ENCODE measurements at regions not wholly inside any gene's neighbourhood (a gene's known extent, or its start where the extent isn't known, plus 50 kb on each side); places are given as distances from the start of the nearest gene placed in this dataset.

- ATAC-seq (no peak), DNase-seq (no peak)
- H3K9me3 ChIP-seq, result no peaks in the 10 kb centered on the region
- no peak overlapping the region for H3K4me3 ChIP-seq
- no peaks in the 10 kb centered on the region for H3K36me3 ChIP-seq
- H3K27me3 ChIP-seq, result no peaks in the 10 kb centered on the region
- in situ Hi-C loops (cut with MboI; ENCODE audit: low sequenced_read_pairs in 4 of 4) (loop anchor here in 3 of 4 donors (5.0 to 25.0 kb wide), 3 partner anchors 202 to 339 kb away; no protein-coding TSS in a partner anchor), intact Hi-C loops (cut with DNase I; ENCODE audit: low total_unique reads) (loop anchor here (10.0 kb wide), 2 partner anchors 129 to 339 kb away; no protein-coding TSS in a partner anchor)
- peaks cover 8 to 20% of the 10 kb centered on the region in 2 donors for H3K4me1 ChIP-seq
- TF ChIP-seq POLR2A (IDR thresholded peaks at IDR 0.05) (no peak), CTCF (IDR thresholded peaks at IDR 0.05 in 4 of 5, conservative IDR thresholded peaks at IDR 0.05 in 1 of 5) (no peak)
- H3K27ac ChIP-seq, result no peak overlapping the region
Measured at GRCh38 chr18:11514267-11514666, 95.1 kb upstream of the SLC35G4 start.

GRCh38 chr18:11512096-11513025 lies 97.0 kb upstream of the SLC35G4 start:
- Histone ChIP-seq H3K4me3 (no peak overlapping the region), H3K9me3 (no peaks in the 10 kb centered on the region), H3K27ac (peak overlapping the region; percentile 30 to 79 (median 70)), H3K4me1 (peaks cover 8 to 20% of the 10 kb centered on the region in 2 donors), H3K36me3 (no peaks in the 10 kb centered on the region), H3K27me3 (no peaks in the 10 kb centered on the region)
- in situ Hi-C loops (cut with MboI; ENCODE audit: low sequenced_read_pairs in 4 of 4), result loop anchor here in 3 of 4 donors (5.0 to 25.0 kb wide), 3 partner anchors 200 to 338 kb away; no protein-coding TSS in a partner anchor
- DNase-seq, result peak; percentile 41 to 74
- peak; percentile 97 to 98 for ATAC-seq
- intact Hi-C loops (cut with DNase I; ENCODE audit: low total_unique reads), result loop anchor here (2.0 to 10.0 kb wide), 3 partner anchors 128 to 338 kb away; no protein-coding TSS in a partner anchor
- TF ChIP-seq POLR2A (IDR thresholded peaks at IDR 0.05) (no peak), CTCF (IDR thresholded peaks at IDR 0.05 in 4 of 5, conservative IDR thresholded peaks at IDR 0.05 in 1 of 5) (peak in 3 of 5 experiments; percentile 9 to 39 (median 34))

- ATAC-seq (no peak), DNase-seq (no peak)
- in situ Hi-C loops (cut with MboI; ENCODE audit: low sequenced_read_pairs in 4 of 4) (loop anchor here in 3 of 4 donors (5.0 to 25.0 kb wide), 3 partner anchors 199 to 337 kb away; no protein-coding TSS in a partner anchor), intact Hi-C loops (cut with DNase I; ENCODE audit: low total_unique reads) (loop anchor here (2.0 to 10.0 kb wide), 3 partner anchors 127 to 337 kb away; no protein-coding TSS in a partner anchor)
- Histone ChIP-seq H3K9me3 (no peaks in the 10 kb centered on the region), H3K27me3 (no peaks in the 10 kb centered on the region), H3K36me3 (no peaks in the 10 kb centered on the region), H3K4me1 (peaks cover 8 to 20% of the 10 kb centered on the region in 2 donors), H3K4me3 (no peak overlapping the region), H3K27ac (peak overlapping the region; percentile 30 to 79 (median 70))
- TF ChIP-seq POLR2A (IDR thresholded peaks at IDR 0.05), result no peak
- TF ChIP-seq CTCF (IDR thresholded peaks at IDR 0.05 in 4 of 5, conservative IDR thresholded peaks at IDR 0.05 in 1 of 5), result no peak
Measured at GRCh38 chr18:11511434-11512095, 97.8 kb upstream of the SLC35G4 start.

GRCh38 chr18:11506856-11507255 lies 102.5 kb upstream of the SLC35G4 start:
- H3K27ac ChIP-seq, result no peak overlapping the region
- in situ Hi-C loops (cut with MboI; ENCODE audit: low sequenced_read_pairs in 4 of 4), result loop anchor here in 2 of 4 donors (10.0 to 25.0 kb wide), 2 partner anchors 182 to 195 kb away; no protein-coding TSS in a partner anchor
- TF ChIP-seq CTCF (IDR thresholded peaks at IDR 0.05 in 4 of 5, conservative IDR thresholded peaks at IDR 0.05 in 1 of 5) (no peak), POLR2A (IDR thresholded peaks at IDR 0.05) (no peak)
- no peaks in the 10 kb centered on the region for H3K36me3 ChIP-seq
- intact Hi-C loops (cut with DNase I; ENCODE audit: low total_unique reads), result no loop called here
- no peak for DNase-seq
- H3K27me3 ChIP-seq, result no peaks in the 10 kb centered on the region
- H3K9me3 ChIP-seq, result no peaks in the 10 kb centered on the region
- ATAC-seq, result no peak
- H3K4me3 ChIP-seq, result no peak overlapping the region
- peaks cover under 1 to 3% of the 10 kb centered on the region in 2 donors for H3K4me1 ChIP-seq

Data from gastrocnemius medialis (tissue), 4 donors.